Ishikawa (cell line): ENCODE measurements at regions not wholly inside any gene's neighbourhood (a gene's known extent, or its start where the extent isn't known, plus 50 kb on each side); places are given as distances from the start of the nearest gene placed in this dataset.

Experiments used
- CEBPB ChIP-seq: IDR thresholded peaks from 2 replicates; pipeline ENCODE4 v1.6.1; 2012
- MAX ChIP-seq: IDR thresholded peaks from 2 replicates; pipeline ENCODE4 v1.6.1; 2012
- TEAD4 ChIP-seq: IDR thresholded peaks from 2 replicates; pipeline ENCODE4 v1.6.1; 2012

GRCh38 chr14:104465482-104466390, 113.8 kb upstream of the C14orf180 start:
- TF ChIP-seq CEBPB (no peak), TEAD4 (no peak), MAX (no peak)
